ENCODE measurements at regions not wholly inside any gene's neighbourhood (a gene's known extent, or its start where the extent isn't known, plus 50 kb on each side); places are given as distances from the start of the nearest gene placed in this dataset.
"Not testable (repeated sequence)": the region's sequence is repeated elsewhere in the genome, so short reads cannot be mapped to it uniquely, and the experiment has no call there.

DNA sequence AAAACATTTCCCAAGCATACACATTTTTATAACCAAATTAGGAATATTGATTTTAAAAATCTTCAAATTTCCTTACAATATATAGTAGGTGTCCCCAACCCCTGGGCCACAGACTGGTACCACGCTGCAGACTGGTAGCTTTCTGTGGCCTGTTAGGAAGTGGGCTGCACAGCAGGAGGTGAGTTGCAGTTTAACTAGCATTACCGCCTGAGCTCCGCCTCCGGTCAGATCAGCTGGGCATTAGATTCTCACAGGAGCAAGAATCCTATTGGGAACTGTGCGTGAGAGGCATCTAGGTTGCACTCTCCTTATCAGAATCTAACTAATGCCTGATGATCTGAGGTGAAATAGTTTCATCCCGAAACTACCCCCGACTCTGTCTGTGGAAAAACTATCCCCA, 62.1 kb downstream of the ZWINT start:
- DNase-seq (ENCODE audit: low read depth): no peak

DNA sequence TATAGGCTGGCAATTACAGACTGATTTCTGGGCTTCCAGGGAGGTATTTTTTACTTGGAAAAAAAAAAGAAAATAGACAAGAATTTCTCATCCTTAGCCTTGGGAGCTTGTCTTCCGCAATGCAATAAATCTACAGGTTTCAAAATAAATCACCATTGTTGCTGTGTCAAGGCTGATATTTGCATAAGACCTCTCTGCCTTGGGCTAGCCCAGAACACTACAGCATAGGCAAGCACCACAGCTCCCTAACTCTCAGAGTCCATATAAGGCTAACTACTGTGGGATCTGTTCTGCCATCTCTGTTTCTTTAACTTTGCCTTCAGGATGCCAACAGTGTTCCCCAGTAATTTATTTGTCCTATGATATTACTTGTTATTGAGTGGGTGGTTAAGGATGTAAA, 64.4 kb downstream of the ZWINT start:
- no peak for DNase-seq (ENCODE audit: low read depth)

DNA sequence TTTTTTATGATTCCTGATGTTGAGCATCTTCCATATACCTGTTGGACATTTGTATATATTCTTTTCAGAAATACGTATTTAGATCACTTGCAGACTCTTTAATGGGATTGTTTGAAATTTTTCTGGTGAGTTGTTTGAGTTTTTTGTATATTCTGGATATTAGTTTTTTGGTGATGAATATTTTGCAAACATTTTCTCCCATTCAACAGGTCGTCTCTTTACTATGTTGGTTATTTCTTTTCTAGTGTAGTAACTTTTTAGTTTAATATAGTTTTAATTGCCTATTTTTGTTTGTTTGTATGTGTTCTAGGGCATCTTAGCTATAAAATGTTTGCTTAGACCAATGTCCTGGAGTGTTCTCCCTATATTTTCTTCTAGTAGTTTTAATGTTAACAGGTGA, 72.7 kb downstream of the ZWINT start:
- no peak for DNase-seq (ENCODE audit: low read depth)

DNA sequence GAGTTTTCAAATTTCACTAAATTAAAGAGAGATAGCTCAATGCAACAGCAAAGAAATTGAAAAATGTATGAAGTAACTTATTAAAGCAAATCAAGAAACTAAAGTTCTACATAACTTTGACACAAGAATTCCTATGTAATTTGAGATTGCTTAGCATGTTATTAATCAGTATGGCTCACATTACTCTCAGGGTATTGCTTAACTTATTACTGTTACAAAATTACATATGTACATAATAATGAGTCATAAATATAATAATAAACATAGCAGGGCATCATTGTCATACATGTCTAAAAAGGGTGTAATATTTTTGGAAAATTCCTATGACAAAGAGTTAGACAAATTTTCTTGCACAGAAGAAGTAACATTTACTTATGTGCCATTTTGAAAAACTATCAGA, 75.0 kb downstream of the ZWINT start:
- no peak for DNase-seq (ENCODE audit: low read depth)

DNA sequence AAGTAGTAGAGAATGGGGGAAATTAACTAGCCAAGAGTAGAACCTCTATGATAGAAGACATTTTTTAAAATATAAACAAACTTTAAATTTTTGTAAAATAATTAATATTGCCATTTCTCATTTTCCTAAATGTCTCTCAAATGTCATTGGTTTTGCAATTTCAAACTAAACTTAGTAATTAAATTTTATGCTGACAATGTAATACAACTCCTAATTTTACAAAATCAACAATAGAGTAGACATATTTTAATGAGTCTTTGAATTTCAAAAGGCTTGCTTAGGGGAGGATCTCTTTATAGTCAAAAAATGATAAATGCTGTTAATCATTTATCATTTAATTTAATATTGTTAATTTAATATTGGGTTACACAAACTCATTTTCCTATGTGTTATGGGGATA, 81.8 kb downstream of the ZWINT start:
- no peak for DNase-seq (ENCODE audit: low read depth)

DNA sequence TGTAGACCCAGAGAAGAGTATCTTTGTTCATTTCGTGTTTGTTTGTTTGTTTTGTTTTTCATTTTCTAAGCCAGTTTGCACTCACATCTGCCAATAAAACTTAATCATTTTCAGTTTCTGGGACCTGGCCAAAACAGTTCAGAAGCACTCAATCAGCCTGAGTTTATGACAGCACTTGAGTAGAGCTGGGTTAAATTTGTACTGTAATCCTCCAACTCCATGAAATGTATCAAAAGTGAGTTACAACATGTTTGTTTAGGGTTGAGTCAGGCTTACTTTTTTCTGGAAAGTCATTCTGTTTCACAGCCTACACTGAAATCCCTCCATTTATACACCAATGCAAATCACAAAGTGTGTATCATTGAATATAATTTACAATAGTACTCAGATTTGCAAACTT, 91.9 kb downstream of the ZWINT start:
- DNase-seq (ENCODE audit: low read depth): no peak

DNA sequence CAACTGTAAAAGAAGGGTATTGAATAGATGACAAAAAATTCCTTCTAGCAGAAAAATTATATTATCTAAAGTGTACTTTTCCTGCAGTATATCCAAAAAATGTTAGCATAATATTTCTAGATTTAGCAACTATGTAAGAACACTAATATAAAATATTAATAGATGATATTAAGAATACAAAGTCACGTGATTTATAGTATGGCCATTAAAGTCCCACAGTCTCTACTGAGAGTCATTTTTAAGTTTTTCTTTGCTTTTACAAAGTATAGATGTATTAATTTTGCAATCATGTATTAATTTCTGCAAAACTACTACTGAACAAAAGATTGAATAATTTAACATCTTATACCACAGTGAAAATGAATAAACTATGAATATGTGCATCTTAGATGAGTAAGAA, 94.9 kb downstream of the ZWINT start:
- no peak for DNase-seq (ENCODE audit: low read depth)

DNA sequence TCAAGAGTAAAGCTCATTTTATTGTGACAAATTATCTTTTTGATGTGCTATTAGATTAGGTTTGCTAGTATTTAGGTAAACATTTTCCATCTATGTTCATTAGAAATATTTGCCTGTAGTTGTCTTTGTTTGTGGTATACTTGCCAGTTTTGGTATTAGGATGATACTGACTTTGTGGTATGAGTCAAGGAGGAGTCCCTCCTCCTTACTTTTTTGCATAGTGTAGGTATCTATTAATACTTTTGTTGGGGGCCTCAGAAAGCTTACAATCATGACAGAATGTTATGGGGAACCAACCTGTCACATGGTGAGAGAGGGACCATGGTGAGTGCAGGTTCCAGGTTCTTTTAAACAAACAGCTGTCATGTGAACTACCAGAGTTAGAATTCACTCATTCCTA, 102.1 kb downstream of the ZWINT start:
- DNase-seq (ENCODE audit: low read depth): no peak

DNA sequence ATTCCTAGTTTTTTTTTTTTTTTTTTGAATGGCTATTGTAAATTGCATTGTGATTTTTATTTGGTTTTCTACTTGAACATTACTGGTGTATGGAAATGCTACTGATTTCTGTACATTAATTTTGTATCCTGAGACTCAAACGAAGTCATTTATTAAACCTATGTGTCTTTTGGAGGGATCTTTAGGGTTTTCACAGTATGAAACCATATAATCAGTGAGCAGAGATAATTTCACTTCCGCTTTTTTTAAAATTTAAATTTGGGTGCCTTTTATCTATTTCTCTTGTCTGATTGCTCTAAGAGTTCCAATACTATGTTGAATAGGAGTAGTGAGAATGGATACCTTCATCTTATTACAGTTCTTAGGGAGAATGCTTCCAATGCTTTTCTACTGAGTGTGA, 102.7 kb downstream of the ZWINT start:
- no peak for DNase-seq (ENCODE audit: low read depth)

DNA sequence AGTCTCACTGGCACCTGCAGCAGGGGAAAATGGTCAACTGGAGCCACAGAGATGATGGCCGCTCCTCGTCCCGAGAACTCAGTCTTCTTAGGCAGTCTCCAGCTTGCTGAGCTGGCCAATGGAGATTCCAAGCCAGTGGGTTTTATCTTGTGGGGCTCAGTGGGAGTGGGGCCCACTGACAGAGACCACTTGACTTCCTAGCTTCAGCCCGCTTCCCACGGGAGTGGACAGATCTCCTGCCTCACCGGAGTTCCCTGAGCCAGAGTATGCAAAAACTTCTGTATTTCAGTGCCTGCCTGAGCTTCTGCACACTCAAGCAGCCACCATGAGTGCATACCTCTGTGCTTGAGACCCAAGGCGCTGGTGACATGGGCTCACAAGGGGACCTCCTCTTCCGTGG, 105.8 kb downstream of the ZWINT start:
- DNase-seq (ENCODE audit: low read depth): no peak

DNA sequence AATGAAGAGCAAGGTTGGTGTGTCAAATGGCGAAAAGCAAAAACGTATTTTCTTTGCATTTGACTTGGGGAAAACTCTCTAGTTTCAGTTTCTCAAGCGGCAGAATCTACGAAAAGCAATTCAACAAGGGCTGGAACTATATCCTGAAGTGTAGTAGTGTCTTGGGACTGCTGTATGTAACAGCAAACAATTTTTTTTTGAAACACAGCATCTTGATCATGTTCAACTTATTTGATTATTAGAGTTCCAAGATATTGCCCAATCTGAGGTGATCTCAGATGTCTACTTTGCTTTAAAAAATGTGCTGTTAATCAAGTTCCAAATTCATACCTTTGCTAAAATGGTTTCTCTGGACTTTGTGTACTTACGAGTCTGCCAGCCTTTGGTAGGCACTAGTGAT, 120.6 kb downstream of the ZWINT start:
- DNase-seq (ENCODE audit: low read depth): no peak

DNA sequence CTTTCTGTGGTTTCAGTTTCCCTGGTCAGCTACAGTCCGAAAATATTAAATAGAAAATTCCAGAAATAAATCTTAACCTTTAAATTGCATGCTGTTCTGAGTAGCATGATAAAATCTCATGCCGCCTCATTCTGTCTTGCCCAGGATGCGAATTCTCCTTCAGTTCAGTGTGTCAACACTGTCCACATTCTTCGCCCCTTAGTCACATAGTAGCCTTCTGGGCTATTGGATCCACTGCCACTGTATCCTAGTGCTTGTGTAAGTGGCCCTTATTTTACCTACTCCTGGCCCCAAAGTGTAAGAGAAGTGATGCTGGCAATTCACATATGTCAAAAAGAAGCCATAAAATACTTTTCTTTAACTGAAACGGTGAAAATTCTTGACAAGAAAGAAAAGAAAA, 129.6 kb downstream of the ZWINT start:
- DNase-seq (ENCODE audit: low read depth): no peak

DNA sequence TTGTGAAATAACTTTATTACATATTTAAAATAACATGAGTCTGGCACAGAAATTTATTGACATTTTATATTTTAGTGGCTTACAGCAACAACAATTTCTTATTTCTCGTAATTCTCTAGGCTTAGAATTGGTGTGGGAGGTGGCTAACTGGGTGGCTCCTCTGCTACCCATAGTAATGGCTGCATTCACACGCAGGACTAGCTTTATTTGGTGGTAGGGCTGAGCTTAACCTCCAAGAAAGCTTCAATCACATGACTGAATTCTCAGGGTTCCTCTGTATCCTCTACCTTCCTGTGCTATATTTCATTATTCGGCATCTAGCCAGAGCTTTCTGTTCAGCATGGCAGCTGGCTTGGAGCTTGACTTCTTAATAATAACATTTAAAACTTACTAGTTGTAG, 138.8 kb downstream of the ZWINT start:
- DNase-seq (ENCODE audit: low read depth): no peak

DNA sequence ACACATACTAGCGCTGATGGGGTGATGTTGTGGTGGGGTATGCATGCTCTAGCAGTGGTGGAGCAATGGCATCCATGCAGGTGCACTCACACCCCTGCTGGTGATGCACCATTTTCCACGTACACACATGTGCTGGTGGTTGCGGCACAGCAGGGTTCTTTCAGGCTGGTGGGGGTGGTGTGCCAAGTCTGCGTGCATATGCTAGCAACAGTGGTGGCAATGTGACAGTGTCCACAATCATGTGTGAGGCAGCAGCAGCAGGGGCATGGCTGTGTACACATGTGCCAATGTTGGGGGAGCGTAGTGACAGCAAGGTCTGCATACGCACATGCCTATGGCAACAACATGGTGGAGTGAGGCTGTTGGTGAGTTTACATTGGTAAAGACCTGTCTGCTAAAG, 148.1 kb downstream of the ZWINT start:
- no peak for DNase-seq (ENCODE audit: low read depth)

DNA sequence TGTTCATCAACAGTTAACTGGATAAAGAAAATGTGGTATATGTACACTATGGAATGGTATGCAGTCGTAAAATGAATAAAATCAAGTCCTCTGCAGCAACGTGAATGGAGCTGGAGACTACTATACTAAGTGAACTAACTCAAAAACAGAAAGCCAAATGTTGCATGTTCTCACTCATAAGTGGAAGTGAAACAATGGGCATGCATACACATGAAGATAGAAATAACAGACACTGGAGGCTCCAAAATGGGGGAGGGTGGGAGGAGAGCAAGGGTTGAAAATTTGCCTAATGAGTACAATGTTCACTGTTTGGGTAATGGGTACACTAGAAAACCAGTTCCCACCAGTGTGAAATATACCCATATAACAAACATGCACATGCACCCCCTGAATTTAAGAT, 179.5 kb downstream of the ZWINT start:
- DNase-seq (ENCODE audit: low read depth): no peak

DNA sequence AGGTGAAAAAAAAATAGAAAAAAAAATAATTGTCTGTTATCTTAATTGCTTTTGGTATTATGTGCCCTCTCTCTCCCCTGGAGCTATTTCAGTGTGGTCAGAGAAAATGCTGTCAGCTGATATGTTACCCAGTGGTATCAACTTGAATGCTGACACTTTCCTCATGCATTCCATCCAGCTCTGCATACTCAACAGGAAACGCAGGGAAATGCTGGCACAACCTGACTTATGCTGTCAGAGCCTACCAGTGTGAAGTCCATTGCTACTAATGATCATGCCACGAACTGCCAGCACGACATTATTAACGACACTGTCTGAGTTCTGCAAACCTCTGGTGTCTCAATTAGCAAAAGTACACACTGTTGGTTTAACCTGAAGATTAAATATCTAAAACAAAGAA, 182.8 kb downstream of the ZWINT start:
- DNase-seq (ENCODE audit: low read depth): no peak

DNA sequence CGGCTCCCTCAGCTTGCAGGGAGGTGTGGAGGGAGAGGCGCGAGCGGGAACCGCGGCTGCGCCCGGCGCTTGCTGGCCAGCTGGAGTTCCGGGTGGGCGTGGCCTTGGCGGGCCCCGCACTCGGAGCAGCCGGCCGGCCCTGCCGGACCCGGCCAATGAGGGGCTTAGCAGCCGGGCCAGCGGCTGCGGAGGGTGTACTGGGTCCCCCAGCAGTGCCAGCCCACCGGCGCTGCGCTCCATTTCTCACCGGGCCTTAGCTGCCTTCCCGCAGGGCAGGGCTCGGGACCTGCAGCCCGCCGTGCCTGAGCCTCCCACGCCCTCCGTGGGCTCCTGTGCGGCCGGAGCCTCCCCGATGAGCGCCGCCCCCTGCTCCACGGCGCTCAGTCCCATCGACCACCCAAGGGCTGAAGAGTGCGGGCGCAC, 206.0 kb downstream of the ZWINT start:
- not testable (repeated sequence) for DNase-seq (ENCODE audit: low read depth)

DNA sequence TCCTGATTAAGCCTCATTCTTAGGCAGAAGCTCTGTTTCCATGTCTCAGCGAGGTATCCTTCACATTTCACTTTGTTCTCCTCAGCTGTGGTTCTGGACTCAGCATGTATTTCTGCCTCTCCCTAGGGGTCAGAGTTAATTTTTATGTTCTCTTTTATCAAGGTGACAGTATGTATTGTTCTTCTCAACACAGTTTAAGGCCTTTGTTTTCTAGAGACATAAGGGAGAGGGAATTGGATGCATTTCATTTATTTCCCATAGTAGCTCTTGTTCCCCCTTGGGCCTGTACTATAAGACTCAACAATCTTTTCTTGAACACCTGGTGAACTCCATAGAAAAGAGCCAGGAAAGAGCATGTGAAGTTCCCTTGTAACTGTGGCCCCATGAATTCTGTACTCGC, 214.3 kb downstream of the ZWINT start:
- no peak for DNase-seq (ENCODE audit: low read depth)

DNA sequence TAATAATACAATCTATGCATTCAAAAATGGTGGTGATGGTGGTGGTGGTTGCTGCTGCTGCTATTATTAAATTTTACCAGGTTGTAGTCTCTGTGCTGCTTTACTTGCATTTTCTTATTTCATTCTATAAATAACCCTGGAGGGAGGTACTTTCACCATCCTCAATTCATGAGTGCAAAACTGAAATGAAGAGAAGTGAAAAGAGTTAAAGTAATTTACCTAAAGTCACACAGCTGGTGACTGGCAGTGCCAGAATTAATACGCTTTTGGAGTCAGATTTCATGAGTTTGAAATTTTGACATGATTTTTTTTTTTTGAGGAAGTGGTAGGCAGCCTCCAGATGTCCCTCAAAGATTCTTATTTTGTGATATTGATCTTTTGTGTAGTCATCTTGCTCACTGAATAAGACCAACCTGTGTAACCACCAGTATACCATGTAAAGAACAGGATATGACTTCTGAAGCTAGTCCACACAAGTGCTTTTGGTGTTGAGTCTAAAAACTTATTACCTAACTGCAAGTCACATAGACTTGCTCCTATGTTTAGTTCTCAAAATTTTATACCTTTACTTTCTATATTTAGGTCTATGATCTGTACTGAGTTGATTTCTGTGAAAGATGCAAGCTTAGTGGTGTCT, 218.8 kb downstream of the ZWINT start:
- no peak for DNase-seq (ENCODE audit: low read depth)

DNA sequence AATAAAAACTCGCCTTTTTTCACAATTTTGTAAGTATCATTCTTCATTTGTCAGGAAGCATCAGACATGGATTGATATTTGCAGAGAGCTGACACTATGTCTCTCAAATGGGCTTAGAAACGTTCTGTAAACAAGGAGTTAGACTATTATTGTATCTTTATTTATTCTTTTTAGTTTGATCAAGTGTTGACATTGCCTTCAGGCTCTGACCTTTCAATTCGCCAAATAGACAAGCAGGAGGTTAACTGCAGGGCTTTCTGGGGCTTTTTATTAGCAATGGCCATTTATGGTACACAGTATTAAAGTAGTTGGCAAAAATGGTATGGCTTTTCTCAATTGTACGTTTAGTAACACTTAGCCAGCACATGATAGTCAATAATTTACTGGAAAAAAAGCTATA, 221.7 kb downstream of the ZWINT start:
- no peak for DNase-seq (ENCODE audit: low read depth)

DNA sequence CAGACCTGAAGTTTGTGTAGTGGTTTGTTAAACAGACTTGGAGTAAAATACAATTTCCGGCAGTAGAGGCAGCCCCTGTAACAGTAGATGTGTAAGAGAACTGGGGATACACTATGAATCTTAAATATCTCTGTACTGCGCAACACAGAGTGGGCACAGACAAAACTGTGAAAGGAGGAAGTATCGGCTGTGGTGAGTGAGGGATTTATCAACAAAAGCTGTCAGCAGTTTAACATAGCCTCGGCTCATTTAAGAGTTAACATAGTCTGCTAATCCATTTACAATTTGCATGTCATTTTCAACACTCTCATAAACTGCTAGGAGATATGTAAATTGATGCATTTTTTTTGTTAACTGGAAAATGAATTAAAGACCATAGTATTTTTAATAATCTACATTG, 225.2 kb downstream of the ZWINT start:
- DNase-seq (ENCODE audit: low read depth): no peak

DNA sequence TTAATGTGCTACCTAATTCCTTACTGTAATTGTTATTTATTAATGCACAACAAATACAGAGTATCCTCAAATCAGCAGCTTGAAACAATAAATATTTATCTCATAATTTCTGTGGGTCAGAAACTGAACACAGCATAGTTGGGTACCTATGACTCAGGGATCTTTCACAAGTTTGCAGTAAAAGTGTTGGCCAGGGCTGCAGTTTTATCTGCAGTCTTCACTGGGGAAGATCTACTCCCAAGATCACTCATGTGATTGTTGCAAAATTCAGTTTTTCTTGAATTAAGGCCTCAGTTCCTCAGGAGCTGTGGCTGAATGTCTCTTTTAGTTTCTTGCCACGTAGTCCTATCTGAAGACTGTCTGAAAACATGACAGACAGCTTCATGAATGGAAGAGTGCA, 237.8 kb downstream of the ZWINT start:
- no peak for DNase-seq (ENCODE audit: low read depth)

DNA sequence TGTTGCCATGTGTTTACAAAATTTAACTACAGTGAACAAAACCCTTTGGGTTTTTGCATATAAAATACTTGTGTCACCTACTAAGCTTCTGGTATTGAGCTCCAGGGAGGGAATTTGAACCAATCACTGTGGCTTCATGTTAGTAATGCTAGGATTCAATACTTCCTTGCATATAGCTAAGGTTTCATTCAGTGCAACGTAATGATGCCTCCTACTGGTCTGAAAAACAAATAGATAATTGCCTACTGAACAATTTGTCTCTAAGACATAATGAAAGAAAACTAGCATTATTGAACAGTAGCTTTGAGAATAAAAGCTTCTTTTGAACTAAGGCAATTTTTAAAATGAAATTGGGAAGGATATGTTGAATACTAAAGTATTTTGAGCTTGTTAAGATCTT, 244.4 kb downstream of the ZWINT start:
- DNase-seq (ENCODE audit: low read depth): no peak

DNA sequence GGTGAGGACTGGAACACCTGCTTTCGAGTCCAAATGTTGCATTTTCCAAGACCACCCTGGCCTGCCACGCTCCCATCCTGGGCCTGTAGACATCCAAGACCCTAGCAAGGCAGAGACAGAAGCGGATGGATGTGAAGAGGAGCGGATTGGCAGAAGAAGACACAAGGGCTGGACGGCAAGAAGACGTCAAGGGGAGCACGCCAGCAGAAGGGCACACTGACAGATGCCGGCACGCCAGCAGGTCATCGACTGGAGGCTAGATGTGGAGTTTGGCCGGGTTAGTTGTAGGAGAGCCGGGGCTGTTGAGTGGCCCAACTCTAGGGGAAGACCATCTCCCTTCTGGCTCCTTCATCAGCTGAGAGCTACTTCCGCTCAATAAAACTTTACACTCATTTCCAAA, 251.6 kb downstream of the ZWINT start:
- DNase-seq (ENCODE audit: low read depth): no peak

DNA sequence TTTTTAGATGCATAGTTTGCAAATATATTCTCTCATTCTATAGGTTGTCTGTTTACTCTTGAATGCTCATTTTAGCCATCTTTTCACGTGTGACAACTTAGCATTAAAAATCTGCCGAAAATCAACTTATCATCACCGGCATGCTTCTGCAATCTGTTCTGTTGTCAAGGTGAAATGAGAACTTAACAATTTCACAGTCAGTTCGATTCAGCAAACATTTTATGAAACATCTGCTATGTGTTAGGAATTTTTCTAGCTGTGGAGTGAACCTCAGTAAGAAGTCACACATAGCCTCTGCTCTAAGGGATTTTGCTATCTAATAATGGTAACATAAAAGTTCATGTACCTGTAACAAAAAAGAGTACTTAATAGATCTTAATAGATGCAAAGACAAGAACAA, 256.1 kb downstream of the ZWINT start:
- DNase-seq (ENCODE audit: low read depth): no peak
